ENCODE measurements at regions not wholly inside any gene's neighbourhood (a gene's known extent, or its start where the extent isn't known, plus 50 kb on each side); places are given as distances from the start of the nearest gene placed in this dataset.
A peak's percentile ranks its signal among the peaks of the same experiment; 100 is the strongest.

DNA sequence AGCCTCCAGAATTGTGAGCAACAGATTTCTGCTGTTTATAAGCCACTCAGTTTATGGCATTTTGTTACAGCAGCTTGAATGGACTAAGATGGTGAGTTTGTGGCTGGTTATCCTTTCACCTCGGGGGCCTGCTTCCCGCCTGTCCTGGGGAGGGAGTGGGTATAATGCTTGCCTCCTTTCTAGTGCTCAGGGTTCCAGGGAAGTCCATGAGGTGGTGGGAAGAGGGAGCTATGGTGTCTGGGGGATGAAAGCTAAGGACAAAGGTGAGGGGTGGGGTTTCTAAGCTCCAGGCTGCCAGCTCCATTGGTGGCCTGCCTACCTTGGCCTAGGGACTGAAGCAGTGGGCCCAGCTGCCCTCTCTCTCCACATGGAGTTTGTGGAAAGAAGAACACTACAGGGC is 50.2 kb upstream of the SDK2 start:
- DNase-seq (ENCODE audit: low read depth in 2 of 2): no peak

GRCh38 chr17:73695035-73695738 is 50.9 kb upstream of the SDK2 start:
- DNase-seq (ENCODE audit: low read depth in 2 of 2): no peak

DNA sequence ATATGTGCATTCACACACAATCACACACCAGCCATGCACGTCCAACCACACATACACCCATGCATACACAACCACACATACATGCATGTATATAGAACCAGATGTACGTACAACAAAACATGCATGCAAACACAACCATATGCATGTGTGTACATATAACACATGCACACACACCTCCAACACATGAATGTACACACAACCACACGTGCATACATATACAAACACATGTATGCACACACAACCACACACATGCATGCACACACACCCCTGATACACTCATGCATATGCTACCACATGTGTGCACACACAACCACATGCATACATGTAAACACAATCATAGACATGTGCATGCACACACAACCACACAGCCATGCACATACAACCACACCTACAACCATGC is 52.0 kb upstream of the SDK2 start:
- DNase-seq (ENCODE audit: low read depth in 2 of 2): no peak

DNA sequence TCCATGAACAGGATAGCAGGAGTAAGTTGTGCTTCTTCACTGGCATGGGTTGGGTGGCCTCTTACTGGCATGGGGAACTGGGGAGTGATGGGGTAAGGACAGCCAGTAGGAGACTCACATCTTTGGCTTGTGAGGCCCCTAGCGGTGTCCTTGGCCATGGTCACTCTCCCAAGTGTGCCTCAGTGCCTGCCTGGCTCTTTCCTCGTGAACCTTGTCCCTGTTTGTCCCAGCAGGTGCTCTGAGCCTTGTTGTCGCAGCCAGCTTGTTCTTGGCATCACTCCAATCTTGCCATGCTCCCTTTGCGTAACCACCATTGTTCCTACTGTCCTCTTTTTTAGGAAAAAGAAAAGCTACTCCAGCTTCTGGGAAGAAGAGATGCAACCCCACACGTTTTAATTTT is 53.6 kb upstream of the SDK2 start:
- no peak for DNase-seq (ENCODE audit: low read depth in 2 of 2)

DNA sequence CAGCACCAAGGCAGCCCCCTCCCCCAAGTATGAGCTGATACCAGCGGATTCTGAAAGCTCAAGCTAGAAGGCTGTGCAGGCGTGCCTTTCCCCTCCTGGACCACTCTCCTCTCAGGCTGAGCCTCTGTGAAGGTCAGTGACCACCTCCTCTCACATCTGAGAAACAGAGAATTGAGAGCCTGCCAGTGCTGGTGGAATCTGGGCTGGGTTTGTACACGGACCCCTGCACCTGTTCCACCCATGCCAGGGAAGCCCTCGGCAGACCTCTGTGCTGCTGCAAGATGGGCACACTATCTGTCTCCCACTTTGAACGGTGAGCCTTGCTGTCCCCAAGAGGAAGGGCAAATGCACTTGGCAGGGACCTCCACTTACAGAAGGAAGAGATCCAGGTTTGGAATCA is 54.7 kb upstream of the SDK2 start:
- DNase-seq (ENCODE audit: low read depth in 2 of 2): no peak

- DNase-seq (ENCODE audit: low read depth in 2 of 2): no peak
Measured at GRCh38 chr17:73701701-73702100, 57.5 kb upstream of the SDK2 start.

DNA sequence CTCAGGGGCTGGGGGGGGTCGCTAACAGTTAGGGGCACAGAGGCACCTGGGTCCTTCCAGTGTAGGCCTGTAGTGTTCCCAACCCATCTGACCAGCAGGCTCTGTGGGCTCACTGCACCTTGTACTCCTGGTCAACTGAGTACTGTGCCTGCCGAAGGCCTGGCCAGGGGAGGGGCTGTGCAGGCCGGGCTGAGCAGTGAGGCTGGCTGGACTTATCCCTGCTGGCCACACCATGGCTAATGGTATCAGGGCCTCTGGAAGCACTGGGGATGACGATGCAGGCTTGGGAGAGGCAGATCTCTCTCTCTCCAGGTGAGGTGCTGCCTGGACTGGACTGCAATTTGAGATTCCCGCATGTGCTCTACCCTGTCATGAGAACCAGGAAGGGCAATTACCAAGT is 58.9 kb upstream of the SDK2 start:
- DNase-seq (ENCODE audit: low read depth in 2 of 2): no peak

GRCh38 chr17:73703917-73704316 is 59.7 kb upstream of the SDK2 start:
- DNase-seq (ENCODE audit: low read depth in 2 of 2): no peak

DNA sequence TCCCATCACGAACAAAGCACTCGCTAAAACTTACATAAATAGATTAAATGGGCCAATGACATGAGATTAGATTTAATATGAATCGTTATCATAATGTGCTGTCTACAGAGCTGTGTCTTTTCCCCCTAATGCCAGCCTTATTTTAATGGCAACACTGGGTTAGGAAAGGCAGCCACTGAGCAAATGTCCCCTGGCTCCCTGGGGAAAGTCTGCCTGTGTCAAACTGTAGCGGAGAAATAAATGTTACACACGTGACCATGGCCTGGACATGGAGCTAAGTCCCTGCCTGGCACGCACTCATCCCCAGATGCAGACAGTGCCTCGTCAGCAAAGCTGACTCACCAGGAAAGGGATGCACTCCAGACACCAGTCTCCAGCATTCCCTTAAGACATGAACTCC is 61.3 kb upstream of the SDK2 start:
- DNase-seq (ENCODE audit: low read depth in 2 of 2): no peak

DNA sequence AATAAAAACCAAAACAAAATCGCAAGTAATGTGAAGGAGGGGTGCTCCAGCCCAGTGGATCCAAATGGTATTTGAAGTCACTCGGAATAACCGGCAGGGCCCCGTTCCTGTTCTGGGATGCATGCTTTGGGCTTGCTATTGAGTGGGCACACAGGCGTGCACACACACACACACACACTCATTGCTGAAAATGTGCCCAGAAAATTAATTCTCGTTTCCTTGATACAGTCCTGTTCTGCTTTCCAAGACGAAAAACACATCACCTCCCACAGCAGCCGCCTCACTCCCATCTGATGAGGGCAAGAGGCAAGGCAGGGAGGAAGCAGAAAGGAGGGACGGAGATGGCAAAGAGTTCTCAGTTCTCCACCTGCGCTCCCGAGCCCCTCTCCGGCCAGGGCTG is 62.2 kb upstream of the SDK2 start:
- DNase-seq (ENCODE audit: low read depth in 2 of 2): no peak

DNA sequence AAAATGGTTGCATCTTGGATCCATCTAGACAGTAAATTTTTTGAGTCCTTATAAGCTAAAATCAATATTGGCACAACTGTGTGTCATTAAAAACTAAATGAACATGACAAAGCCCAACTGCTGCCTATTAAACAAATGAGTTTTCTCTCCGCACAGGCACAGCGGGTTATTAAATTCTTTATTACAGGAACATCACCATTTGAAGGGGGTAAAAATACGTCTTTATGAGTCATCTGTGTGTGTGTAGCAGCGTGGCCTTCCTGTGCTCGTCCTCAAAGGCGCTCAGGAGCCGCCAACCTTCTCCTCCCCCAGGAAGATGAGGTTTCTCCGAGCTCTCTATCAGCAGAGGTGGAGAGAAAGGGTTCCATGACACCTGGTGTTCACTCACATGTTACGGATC is 62.6 kb upstream of the SDK2 start:
- DNase-seq (ENCODE audit: low read depth in 2 of 2): no peak

GRCh38 chr17:73707358-73707757 is 63.1 kb upstream of the SDK2 start:
- DNase-seq (ENCODE audit: low read depth in 2 of 2): no peak

GRCh38 chr17:73710095-73710592 is 65.9 kb upstream of the SDK2 start:
- DNase-seq (ENCODE audit: low read depth in 2 of 2): peak; percentile 33 to 67

DNA sequence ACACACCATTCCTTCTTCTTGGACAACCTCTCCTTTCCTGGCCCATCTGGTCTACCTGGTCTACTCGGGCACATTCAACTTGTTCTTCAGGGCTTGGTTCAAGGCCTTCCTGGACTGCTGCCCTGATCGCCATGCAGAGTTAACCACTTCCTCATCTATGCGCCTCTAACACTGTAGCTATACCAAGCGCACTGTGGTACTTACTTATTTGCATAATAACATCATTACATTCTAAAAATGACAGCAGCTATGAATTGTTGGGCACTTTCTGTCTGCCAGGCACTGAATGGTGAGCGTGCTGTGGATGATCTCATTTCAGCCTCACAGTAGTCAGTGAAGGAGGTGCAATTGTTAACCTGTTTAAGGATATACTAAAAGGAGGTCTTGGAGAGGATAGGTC is 66.9 kb upstream of the SDK2 start:
- no peak for DNase-seq (ENCODE audit: low read depth in 2 of 2)

DNA sequence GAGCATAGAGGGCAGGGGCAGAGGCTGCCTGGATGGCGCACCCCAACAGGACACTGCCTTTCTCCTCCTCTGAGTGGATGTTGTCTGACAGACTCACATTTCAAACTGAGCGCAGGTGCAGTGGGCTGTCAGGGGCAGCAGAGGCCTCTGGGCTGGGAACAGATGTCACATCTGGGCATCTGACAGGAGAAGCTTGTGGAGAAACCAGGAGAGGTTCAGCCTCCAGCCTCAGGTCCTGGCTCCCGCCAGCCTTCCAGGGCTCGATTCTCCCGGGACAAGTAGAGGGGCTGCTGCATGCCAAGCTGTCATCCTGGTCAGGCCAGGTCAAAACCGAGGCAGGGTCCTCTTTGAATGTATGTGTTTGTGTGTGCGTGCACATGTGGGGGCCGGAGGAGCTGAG is 67.7 kb upstream of the SDK2 start:
- no peak for DNase-seq (ENCODE audit: low read depth in 2 of 2)

DNA sequence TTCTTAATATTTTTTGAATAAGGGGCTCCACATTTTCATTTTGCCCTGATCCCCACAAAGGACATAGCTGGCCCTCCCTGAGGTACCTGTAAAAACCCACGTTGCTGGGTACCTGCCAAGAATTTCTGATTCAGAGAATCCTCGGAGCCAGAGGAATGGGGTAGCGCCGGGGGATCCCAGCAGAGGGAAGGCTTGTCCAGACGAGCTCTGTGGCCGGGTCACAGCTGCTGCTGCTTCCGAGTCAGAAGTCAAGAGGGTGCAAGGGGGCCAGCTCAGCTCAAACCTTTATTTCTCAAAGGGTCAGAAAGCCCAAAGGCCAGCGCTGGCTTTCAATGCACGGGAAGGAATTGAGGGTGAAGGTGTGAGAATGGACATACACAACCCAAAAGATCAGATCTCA is 68.9 kb upstream of the SDK2 start:
- DNase-seq (ENCODE audit: low read depth in 2 of 2): no peak

- DNase-seq (ENCODE audit: low read depth in 2 of 2): no peak
Measured at GRCh38 chr17:73715769-73716168, 71.5 kb upstream of the SDK2 start.

DNA sequence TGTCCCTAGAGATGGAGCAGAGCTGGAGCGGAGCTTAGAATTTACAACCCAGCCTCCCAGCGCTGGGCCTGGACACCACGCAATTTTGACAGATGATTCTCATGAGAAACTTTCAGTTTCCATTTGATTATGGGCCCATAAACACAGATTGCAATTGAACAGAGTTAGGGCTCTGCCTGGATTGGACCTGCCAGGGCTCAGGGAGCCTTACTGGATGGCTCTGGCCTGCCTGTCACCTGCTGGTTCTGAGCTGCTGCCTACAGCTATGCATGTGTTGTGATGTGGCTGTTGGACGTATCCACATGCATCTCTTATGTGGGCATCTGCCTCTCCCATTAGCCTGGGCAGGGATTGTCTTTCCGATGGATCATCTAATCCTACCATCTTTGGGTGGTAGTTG is 73.4 kb upstream of the SDK2 start:
- no peak for DNase-seq (ENCODE audit: low read depth in 2 of 2)

- DNase-seq (ENCODE audit: low read depth in 2 of 2): no peak
Measured at GRCh38 chr17:73718362-73718761, 74.1 kb upstream of the SDK2 start.

DNA sequence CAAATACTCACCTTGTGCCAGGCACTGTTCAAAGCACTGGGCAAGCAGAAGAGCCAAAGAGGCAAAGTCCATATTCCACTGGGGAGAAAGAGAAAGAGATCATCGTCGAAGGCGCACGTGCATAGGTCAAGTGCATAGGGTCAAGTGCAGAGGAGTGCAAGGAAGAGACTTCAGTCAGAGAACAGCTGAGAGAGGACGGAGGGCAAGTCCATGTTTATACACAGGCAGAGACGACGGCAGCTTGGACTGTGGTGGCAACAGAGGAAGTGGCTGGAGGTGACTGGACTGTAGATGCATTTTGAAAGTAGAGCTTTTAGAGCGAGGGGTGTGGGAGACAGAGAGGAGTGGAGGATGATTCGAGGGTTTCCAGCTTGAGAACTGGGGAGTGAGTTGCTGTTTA is 74.7 kb upstream of the SDK2 start:
- DNase-seq (ENCODE audit: low read depth in 2 of 2): no peak

- DNase-seq (ENCODE audit: low read depth in 2 of 2): no peak
Measured at GRCh38 chr17:73719588-73720071, 75.4 kb upstream of the SDK2 start.

- peak in 1 of 2 donors; percentile 21 for DNase-seq (ENCODE audit: low read depth in 2 of 2)
Measured at GRCh38 chr17:73720187-73720834, 76.1 kb upstream of the SDK2 start.

GRCh38 chr17:73722165-73722564 is 77.9 kb upstream of the SDK2 start:
- peak in 1 of 2 donors; percentile 9 for DNase-seq (ENCODE audit: low read depth in 2 of 2)

DNA sequence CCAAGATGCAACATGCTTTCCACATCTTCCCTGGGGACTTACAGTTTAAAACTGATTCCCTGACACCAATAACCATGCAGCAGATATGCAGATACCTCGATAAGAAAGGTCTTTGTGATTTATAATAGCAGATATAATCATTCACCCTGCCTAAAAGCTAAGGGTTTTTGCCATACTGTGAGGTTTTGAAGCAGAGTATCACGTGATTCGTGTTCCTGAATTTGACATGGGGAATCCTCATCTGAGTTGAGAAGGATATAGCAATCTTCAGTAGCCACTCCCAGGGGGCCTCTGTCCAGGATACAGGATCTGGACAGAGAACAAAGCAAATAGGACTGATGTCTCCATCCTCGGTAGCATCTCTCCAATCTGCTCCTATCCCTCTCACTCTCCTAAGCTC is 79.1 kb upstream of the SDK2 start:
- no peak for DNase-seq (ENCODE audit: low read depth in 2 of 2)

Data from stimulated activated CD4-positive, alpha-beta T cell treated with anti-CD3 and anti-CD28 coated beads, Interleukin-1b, Interleukin-23, amount 100 ng/mL, for 4 hours (primary cell).